ENCODE measurements at regions not wholly inside any gene's neighbourhood (a gene's known extent, or its start where the extent isn't known, plus 50 kb on each side); places are given as distances from the start of the nearest gene placed in this dataset.
"Not testable (repeated sequence)": the region's sequence is repeated elsewhere in the genome, so short reads cannot be mapped to it uniquely, and the experiment has no call there.

DNA sequence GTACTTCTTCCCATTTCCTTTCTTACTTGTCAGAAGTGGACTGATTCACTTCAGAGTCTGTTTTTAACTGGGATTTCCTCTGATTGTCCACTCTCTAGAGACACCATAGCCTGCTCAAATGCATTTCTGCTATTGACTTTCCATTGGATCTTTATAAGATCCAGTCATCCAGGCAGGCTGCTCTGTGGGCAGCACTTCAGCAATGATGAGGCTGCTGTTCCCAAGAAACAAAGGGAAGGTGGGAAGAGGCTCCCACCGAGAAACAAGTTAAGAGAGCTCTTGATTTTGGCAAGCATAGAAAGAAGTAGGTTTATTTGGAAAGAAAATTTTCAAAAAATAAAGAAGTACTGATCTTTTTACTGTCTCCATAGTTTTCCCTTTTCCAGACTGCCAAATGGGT, 125.8 kb upstream of the STARD13 start:
- DNase-seq (ENCODE audit: low spot score): no peak

DNA sequence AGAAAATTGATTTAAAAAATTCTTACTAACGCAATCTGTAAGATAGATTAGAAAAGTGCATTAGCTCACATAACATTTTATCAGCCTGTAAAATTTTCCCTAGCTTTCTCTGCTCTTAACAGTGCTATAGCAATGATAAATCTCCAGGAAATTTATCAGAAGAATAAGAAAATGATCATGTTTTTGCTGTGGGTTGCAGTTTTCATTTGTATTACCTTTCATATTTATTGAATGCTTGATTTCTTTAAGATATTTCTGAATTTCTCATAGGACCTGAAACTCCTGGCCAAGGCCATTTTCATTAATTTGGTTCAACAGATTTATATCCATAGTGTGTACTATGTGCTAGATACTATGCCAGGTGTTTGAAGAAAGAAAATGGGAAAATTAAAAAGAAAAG, 130.3 kb upstream of the STARD13 start:
- DNase-seq (ENCODE audit: low spot score): no peak

DNA sequence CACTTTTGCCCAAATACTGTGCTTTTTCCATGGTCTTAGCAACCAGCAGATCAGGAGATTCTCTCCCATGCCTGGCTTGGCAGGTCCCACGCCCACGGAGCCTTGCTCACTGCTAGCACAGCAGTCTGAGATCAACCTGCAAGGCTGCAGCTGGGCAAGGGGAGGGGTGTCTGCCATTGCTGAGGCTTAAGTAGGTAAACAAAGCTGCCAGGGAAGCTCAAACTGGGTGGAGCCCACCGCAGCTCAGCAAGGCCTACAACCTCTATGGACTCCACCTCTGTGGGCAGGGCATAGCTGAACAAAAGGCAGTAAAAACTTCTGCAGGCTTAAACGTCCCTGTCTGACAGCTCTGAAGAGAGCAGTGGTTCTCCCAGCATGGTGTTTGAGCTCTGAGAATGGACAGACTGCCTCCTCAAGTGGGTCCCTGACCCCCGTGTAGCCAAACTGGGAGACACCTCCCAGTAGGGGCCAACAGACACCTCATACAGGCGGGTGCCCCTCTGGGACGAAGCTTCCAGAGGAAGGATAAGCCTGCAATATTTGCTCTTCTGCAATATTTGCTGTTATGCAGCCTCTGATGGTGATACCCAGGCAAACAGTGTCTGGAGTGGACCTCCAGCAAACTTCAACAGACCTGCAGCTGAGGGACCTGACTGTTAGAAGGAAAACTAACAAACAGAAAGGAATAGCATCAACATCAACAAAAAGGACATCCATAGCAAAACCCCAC, 132.8 kb upstream of the STARD13 start:
- not testable (repeated sequence) for DNase-seq (ENCODE audit: low spot score)

DNA sequence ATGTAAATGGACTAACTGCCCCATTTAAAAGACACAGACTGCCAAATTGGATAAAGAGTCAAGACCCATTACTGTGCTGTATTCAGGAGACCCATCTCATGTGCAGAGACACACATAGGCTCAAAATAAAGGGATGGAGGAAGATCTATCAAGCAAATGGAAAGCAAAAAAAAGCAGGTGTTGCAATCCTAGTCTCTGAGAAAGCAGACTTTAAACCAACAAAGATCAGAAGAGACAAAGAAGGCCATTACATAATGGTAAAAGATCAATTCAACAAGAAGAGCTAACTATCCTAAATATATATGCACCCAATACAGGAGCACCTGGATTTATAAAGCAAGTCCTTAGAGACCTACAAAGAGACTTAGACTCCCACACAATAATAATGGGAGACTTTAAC, 134.6 kb upstream of the STARD13 start:
- not testable (repeated sequence) for DNase-seq (ENCODE audit: low spot score)

DNA sequence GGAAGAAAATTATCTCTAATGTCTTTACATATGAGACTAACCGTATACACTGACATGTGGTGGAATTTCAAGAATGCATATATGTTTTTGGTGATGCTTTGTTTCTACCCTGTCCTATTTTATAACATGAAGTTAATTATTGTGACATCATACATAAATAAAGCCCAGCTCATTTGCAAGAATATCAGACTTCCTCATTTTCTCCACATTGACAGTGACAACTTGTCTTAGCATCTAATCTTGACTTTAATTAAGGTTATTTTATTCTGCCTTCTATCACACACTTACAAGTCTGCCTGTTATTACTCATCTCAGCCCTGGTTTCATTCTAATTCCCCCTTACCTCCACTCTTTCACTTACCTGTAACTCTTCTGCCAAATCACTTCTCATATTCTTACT, 140.6 kb upstream of the STARD13 start:
- no peak for DNase-seq (ENCODE audit: low spot score)

DNA sequence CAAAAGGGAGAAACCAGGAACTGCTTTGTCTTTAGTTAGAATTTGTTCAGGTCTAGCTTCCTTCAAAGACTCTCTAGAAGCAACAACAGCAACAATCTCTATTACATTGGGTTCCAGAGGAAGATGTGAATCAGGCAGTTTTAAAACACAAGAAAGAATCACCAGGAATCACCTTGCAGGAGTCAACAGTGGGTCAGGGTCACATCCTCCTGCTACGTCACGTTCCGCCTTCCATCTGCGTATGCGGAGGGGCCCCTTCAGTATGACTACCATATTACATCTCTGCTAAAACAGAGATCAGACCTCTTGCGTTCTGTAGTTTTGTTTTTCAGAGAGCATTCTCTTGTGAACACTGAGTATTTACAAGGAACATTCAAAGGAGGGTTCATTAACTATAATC, 147.8 kb upstream of the STARD13 start:
- no peak for DNase-seq (ENCODE audit: low spot score)

DNA sequence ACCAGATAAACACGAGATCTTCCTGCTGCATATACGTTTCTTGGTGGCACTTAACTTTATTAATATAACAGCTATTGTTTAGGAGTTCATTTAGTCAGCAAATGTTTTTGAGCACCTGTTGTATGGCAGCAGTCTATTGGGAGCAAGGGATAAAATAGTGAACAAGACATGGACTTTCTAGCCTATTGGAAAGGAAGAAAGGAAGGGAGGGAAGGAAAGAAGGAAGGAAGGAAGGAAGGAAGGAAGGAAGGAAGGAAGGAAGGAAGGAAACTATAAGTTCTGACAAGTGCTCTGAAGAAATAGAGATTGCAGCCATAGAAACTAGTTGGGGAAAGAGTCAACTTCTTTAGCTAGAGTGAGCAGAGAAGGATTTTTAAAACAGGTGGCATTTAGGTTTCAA, 149.1 kb upstream of the STARD13 start:
- no peak for DNase-seq (ENCODE audit: low spot score)

DNA sequence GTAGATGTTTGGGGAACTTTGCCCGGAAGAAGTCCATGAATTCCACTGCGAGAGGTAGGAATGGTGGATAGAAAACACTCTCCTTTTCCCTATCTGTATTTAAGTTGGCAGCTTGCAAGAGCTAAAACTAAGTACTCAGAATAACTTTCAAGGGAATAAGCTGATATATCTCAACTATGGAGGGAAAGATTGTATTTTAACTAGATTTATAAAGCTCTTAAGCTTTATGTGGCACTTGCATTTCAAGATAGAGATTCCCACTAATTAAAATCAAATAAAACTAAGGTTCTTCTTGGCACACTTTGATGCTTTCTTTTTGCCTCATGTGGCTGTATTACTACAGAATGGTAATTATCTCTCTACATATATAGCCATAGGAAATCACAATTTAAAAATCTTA, 149.7 kb upstream of the STARD13 start:
- no peak for DNase-seq (ENCODE audit: low spot score)

DNA sequence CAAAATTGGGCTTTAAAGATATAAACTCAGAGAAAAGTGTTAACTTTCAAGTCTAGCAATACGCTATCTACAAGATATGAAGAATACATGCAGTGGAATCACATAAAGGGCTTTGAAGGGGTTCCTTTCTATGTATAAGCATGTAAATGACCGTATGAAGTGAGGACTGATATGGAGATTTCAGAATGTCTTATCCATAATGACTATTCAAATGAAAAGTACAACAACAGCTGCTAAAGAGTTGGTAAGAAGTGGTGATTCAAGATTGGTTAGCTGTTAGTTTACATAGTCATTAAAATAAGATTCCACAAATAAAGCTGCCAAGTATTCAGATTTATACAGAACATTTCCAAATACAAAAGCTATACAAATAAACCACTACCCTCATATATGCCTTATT, 153.4 kb upstream of the STARD13 start:
- no peak for DNase-seq (ENCODE audit: low spot score)

DNA sequence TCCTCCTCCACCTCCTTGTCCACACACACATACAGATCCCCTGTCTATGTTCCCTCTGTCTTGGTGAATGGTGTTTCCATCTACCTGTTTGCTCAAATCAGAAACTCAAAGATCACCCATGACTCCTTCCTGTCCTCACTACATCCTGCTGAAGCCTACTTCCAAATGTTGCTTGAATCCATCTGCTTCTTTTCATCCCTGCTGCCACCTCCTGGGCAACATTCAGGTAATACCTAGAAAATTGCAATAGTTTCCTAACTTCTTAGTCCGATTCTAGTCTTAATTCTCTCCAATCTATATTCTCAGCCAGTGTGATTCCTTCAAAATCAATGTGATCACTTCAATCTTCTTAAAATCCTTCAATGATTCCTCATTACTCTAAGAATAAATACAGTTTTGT, 155.5 kb upstream of the STARD13 start:
- no peak for DNase-seq (ENCODE audit: low spot score)

DNA sequence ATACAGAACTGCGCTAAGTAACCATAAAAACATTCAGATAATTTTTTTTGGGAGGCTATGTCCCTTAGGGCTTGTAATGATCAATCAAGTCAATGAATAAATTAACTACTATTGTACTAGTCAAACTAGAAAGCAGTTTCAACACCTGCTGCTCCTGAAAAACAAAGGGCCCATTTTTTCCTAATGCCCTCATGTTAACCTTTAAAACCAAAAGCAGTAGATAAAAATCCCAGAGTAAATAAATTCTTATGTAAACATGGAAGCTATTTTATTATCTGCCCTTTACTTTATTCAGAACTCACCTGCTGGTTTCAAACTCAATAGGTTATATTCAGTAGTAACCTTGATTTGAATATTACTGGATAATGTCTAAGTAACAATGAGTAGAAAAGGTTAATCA, 159.5 kb upstream of the STARD13 start:
- DNase-seq (ENCODE audit: low spot score): no peak

DNA sequence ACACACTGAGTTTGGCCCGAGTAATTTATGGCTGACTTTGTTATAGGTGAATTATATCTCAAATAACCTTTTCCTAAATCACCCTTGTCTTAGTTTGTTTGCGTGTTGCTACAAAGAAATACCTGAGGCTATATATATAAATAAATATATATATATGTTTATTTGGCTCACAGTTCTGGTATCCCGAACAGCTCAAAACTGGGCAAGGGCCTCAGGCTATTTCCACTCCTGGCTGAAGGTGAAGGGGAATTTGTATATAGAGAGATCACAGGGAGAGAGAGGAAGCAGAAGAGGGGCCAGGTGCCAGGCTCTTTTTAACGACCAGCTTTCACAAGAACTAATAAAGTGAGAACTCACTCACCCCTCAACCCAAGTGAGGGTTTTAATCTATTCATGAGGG, 159.9 kb upstream of the STARD13 start:
- no peak for DNase-seq (ENCODE audit: low spot score)

DNA sequence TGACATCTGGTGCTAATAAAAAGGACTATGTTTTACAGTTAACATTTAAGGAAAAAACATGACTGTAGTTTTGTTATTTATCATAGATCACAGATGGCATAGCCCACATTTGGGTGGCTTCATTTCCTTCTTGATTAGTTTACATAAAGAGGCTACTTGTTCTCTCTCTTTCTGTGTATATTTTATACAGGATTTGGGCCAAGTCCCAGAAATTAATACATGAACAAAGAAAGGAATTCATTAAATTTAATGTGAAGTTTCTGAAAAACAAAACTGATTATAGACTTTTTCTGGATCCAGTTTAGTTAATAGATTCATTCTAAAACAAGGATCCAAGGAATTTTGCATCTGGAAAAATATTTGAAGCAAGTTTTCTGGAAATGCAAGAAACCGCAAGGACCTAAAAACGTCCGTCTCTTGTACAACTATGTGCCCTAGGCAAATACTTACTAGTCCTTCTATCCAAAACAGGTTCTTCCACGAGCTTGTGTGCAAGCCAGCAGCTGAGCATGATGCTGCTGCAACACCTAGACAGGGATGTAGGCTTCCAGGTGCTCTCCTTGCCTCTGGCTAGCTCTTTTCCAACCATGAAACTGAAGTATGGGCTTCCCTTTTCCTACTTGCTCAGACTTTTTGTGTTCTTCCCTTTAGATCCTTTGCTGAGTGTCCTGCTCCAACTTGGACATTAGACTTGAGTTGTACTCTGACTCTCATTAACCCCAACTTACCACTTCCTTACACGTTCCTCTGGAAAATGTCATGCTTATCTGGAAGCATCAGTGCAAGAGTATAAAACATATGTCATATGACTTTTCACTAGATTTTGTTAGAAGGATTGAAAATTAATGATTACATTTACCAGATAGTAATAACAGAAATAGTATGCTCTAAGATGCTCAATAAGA, 161.5 kb upstream of the STARD13 start:
- no peak for DNase-seq (ENCODE audit: low spot score)

DNA sequence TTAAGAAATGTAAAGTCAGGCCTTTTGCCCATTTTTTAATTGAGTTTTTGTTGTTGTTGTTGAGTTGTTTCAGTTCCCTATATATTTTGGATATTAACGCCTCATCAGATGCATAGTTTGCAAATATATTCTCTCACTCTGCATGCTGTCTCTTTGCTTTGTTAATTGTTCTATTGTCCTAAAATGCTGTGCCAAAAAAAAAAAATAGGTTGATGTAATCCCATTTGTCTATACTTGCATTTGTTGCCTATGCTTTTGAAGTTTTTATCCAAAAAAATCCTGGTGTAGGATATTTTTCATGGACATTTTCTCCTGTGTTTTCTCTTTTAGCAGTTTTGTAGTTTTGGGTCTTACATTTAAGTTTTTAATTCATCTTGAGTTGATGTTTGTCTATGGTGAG, 163.3 kb upstream of the STARD13 start:
- DNase-seq (ENCODE audit: low spot score): no peak

DNA sequence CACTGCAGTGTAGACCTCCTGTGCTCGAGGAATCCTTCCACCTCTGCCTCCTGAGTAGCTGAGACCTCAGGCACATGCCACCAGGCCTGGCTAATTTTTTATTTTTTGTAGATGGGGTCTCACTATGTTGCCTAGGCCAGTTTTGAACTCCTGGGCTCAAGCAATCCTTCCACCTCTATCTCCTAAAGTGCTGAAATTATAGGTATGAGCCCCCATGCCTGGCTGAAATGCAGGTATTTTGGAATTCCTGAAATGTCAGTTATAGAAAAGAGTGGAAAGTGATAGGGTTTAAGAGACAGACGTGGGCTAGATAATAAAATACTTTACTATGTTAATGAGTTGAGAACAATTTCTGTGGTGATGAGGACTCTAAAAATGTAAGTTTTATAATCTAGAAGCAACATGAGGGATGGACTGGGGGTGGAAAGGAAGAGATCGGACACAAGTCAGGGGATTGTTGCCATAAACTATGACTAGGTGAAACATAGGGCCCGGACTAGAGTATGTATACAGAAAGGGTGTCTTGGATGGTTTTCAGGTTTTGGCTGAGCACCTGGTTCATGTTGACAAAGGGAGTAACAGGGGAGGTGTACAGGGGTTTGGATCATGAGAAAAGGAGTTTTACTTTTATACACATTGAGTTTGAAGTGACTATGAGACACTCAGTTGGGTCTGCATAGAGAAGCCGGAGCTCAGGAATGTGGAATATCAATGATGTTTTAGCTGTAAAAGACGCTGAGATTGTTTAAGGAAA, 165.6 kb upstream of the STARD13 start:
- no peak for DNase-seq (ENCODE audit: low spot score)

DNA sequence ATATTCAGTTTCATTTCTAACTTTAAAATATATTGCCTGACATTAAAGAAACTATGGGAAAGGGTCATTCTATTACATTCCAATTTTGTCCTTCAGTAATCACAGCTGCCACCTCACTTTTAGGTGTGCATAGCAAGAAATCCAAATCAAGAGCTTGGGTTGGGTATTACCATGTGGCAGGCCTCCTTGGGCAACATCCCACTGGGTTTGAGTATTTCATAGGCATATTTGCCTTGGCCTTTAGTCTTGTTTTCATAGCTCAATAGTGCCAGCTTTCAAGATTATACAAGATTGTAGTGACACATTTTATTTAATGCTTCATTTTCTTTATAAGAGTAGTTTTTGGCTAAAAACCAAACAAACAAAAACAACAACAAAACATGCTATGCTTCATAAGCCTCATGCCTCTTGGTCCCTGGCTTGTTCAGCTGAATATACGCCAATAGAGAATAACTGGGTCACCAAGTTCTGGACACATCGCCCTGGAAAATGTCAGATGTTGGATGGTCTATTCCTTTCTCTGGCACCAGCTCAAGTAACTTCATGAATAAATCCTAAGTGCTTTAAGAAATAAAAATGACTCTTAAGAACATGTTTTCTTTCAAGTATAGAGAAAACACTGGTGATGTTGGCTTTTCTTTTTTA, 167.4 kb upstream of the STARD13 start:
- no peak for DNase-seq (ENCODE audit: low spot score)

DNA sequence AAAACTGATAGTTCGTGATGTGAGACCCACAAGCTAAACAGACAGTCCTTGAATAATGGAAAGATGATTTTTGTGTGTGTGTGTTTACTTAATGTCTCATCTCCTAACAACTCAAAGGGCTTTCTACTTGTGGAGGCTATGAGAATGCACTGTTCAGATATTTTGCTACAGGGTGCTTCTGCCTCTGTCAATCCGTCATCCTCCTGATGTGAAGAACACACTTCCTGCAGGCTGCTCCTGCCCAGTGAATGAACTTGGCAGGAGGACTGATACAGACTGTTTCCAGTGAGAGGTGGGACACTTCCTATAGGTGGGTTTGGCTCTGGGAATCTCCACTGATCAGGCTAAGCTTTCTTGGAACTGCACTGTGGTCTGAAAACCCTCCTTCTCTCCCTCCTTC, 168.4 kb upstream of the STARD13 start:
- DNase-seq (ENCODE audit: low spot score): no peak

DNA sequence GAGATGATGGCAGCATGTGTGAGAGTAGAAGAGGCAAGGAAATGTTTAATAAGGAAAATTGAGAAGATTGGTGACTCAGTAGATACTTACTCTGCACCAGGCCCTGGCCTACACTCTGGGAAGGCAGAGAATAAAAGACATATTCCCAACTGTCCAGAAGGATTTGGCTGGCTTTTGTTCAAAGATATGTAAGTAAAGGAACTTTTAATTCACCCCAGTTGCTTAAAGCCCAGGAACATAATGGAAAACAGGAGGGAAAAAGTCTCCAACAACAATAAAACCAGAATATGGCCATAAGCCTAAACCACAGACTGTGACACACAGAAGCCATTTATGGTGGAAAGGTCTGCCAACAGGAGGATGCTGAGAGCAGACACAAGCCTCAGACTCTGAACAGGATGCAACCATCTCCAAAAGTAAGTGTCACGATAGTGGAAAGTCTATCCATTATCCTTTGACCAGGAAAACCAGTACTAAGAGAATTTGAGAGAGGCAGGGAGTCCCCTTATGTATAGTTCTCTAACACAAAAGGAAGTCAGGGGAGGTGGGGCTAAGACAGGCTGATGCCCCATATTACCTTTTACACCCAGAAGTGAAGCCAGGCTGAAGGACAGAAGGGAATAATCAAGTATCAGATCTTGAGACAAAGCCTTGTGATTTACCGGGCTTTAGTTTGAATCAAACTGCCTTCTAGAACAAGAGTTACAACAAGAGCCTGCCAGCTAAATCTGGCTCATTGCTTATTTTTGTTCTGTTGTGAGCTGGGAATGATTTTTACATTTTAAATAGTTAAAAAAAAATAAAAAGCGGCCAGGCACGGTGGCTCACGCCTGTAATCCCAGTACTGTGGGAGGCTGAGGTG, 169.5 kb upstream of the STARD13 start:
- DNase-seq (ENCODE audit: low spot score): no peak

DNA sequence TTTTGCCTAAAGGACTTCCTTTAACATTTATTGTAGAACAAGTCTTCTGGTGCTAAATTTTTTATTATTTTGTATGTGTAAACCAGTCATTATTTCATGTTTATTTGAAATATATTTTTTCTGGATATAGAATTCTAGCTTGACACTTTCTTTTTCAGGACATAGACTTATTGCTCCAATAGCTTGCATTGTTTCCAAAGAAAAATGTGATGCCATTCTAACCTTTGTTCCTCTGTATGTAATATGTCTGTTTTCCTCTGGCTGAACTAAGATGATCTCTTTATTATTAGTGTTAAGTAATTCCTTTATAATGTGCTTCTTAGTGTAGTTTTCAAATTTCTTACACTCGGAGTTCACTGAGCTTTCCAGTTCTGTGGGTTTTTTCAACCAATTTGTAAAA, 174.1 kb upstream of the STARD13 start:
- no peak for DNase-seq (ENCODE audit: low spot score)

DNA sequence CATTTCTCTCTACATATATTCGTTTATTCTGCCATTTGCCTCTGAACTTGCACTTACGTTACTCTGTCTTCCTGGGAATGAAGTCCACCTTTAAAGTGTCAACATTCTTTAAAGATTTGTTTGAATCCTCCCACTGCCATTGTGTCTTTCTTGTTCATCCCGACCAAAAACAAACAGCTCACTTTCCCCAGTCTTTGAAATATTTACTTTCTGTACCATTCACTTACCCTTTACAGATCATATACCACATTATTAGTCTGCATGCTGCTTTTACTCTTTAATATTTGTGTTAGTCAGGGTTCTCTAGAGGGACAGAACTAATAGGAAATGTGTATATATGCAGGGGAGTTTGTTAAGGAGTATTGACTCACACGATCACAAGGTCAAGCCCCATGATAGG, 176.6 kb upstream of the STARD13 start:
- no peak for DNase-seq (ENCODE audit: low spot score)

DNA sequence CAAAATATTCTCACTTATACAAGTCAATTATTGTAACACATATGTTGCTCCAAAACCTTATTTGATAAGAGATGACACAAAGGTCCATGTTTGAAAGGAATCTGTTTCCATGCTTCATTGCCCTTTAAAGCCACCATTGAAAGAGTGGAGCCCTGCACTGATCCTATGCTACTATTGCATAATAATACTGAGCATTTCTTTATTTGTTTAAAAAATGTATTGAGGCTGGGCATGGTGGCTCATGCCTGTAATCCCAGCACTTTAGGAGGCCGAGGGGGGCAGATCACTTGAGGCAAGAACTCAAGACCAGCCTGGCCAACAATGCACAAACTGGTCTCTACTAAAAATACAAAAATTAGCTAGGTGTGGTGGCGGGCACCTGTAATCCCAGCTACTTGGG, 178.8 kb upstream of the STARD13 start:
- DNase-seq (ENCODE audit: low spot score): no peak
